ENCODE measurements at regions not wholly inside any gene's neighbourhood (a gene's known extent, or its start where the extent isn't known, plus 50 kb on each side); places are given as distances from the start of the nearest gene placed in this dataset.

GRCh38 chr20:24070679-24071078 lies 82.1 kb upstream of the GGTLC1 start:
- H3K4me3 Mint-ChIP-seq (ENCODE audit: low read depth, unreplicated experiment): no peak overlapping the region
- BruUV-seq (replicated peaks): no TSS peak
- no peaks in the 10 kb centered on the region for H3K9me3 Mint-ChIP-seq (ENCODE audit: low read depth, unreplicated experiment)
- H3K36me3 Mint-ChIP-seq (ENCODE audit: insufficient read depth, unreplicated experiment): no peaks in the 10 kb centered on the region
- no peaks in the 10 kb centered on the region for H3K4me1 Mint-ChIP-seq (ENCODE audit: low read depth, unreplicated experiment)
- H3K27me3 Mint-ChIP-seq (ENCODE audit: unreplicated experiment): peaks cover 5% of the 10 kb centered on the region
- CTCF ChIA-PET: no interaction called here
- H3K27ac Mint-ChIP-seq (ENCODE audit: unreplicated experiment): no peak overlapping the region
- no peak for DNase-seq
- no peak for TF ChIP-seq CTCF (IDR thresholded peaks at IDR 0.05; ENCODE audit: unreplicated experiment)
- intact Hi-C loops (cut with micrococcal nuclease; ENCODE audit: unreplicated experiment): no loop called here

GRCh38 chr20:24066076-24066700 lies 77.6 kb upstream of the GGTLC1 start:
- H3K4me1 Mint-ChIP-seq (ENCODE audit: low read depth, unreplicated experiment): no peaks in the 10 kb centered on the region
- no peak for DNase-seq
- CTCF ChIA-PET: no interaction called here
- TF ChIP-seq CTCF (IDR thresholded peaks at IDR 0.05; ENCODE audit: unreplicated experiment): no peak
- peaks cover 19% of the 10 kb centered on the region for H3K27me3 Mint-ChIP-seq (ENCODE audit: unreplicated experiment)
- no peak overlapping the region for H3K4me3 Mint-ChIP-seq (ENCODE audit: low read depth, unreplicated experiment)
- no peak overlapping the region for H3K27ac Mint-ChIP-seq (ENCODE audit: unreplicated experiment)
- H3K9me3 Mint-ChIP-seq (ENCODE audit: low read depth, unreplicated experiment): no peaks in the 10 kb centered on the region
- no TSS peak for BruUV-seq (replicated peaks)
- intact Hi-C loops (cut with micrococcal nuclease; ENCODE audit: unreplicated experiment): no loop called here
- H3K36me3 Mint-ChIP-seq (ENCODE audit: insufficient read depth, unreplicated experiment): no peaks in the 10 kb centered on the region

- CTCF ChIA-PET: no interaction called here
- no peak for TF ChIP-seq CTCF (IDR thresholded peaks at IDR 0.05; ENCODE audit: unreplicated experiment)
- intact Hi-C loops (cut with micrococcal nuclease; ENCODE audit: unreplicated experiment): no loop called here
- Mint-ChIP-seq H3K4me3 (ENCODE audit: low read depth, unreplicated experiment) (no peak overlapping the region), H3K27me3 (ENCODE audit: unreplicated experiment) (peaks cover 19% of the 10 kb centered on the region), H3K27ac (ENCODE audit: unreplicated experiment) (no peak overlapping the region), H3K9me3 (ENCODE audit: low read depth, unreplicated experiment) (no peaks in the 10 kb centered on the region), H3K4me1 (ENCODE audit: low read depth, unreplicated experiment) (no peaks in the 10 kb centered on the region), H3K36me3 (ENCODE audit: insufficient read depth, unreplicated experiment) (no peaks in the 10 kb centered on the region)
- DNase-seq: no peak
- no TSS peak for BruUV-seq (replicated peaks)
These were observed 76.3 kb upstream of the GGTLC1 start for GRCh38 chr20:24064915-24065314.

- no TSS peak for BruUV-seq (replicated peaks)
- Mint-ChIP-seq H3K27me3 (ENCODE audit: unreplicated experiment) (peaks cover 19% of the 10 kb centered on the region), H3K27ac (ENCODE audit: unreplicated experiment) (no peak overlapping the region), H3K4me1 (ENCODE audit: low read depth, unreplicated experiment) (no peaks in the 10 kb centered on the region), H3K4me3 (ENCODE audit: low read depth, unreplicated experiment) (no peak overlapping the region), H3K9me3 (ENCODE audit: low read depth, unreplicated experiment) (no peaks in the 10 kb centered on the region), H3K36me3 (ENCODE audit: insufficient read depth, unreplicated experiment) (no peaks in the 10 kb centered on the region)
- DNase-seq: no peak
- TF ChIP-seq CTCF (IDR thresholded peaks at IDR 0.05; ENCODE audit: unreplicated experiment): no peak
- intact Hi-C loops (cut with micrococcal nuclease; ENCODE audit: unreplicated experiment): no loop called here
- CTCF ChIA-PET: no interaction called here
These were observed 75.5 kb upstream of the GGTLC1 start for GRCh38 chr20:24064092-24064491.
